H1 (cell line): ENCODE measurements at regions not wholly inside any gene's neighbourhood (a gene's known extent, or its start where the extent isn't known, plus 50 kb on each side); places are given as distances from the start of the nearest gene placed in this dataset.

Source experiments
- CTCF ChIA-PET: fragments of 300-600 bp; sonication (Branson Sonifier 250); formaldehyde crosslinking; loops from one replicate; lab custom pipeline; 2021; ENCODE audit not compliant: partially characterized antibody; lab: Charles Lee
- POLR2A ChIA-PET: fragments of 300-600 bp; sonication (Branson Sonifier 250); formaldehyde crosslinking; loops from one replicate; lab custom pipeline; 2021; ENCODE audit warnings: inconsistent platforms; ENCODE audit not compliant: partially characterized antibody; lab: Charles Lee
- DNase-seq, 2 experiments: peaks; one replicate each; pipeline versions ENCODE4 v3.0.0 to v3.0.0-alpha.2; 2010 to 2022; ENCODE audit warnings: low spot score in 2 of 2, low read depth in 1 of 2, mixed read lengths in 1 of 2
- FAIRE-seq: peaks from 2 replicates; lab custom pipeline; 2011; peaks lifted over from hg19 to GRCh38; lab: Jason Lieb, UNC
- H2AFZ ChIP-seq: 2 replicates; pipeline ENCODE4 v1.8.1; 2012; ENCODE audit warnings: low read length, inconsistent platforms
- H2AK5ac ChIP-seq: 2 replicates; pipeline ENCODE4 v1.6.1; 2013; ENCODE audit warnings: low read depth, low read length
- H2BK120ac ChIP-seq: replicated peaks from 2 replicates; pipeline ENCODE3; 2013; ENCODE audit warnings: low read depth, low read length, inconsistent platforms
- H2BK12ac ChIP-seq: 2 replicates; pipeline ENCODE4 v1.6.1; 2013; ENCODE audit warnings: low read depth, low read length
- H2BK15ac ChIP-seq: 2 replicates; pipeline ENCODE4 v1.6.1; 2013; ENCODE audit warnings: low read length
- H2BK20ac ChIP-seq: 2 replicates; pipeline ENCODE4 v1.6.1; 2013; ENCODE audit warnings: low read length
- H2BK5ac ChIP-seq: 2 replicates; pipeline ENCODE4 v1.6.1; 2013; ENCODE audit warnings: low read depth, low read length
- H3K14ac ChIP-seq: 2 replicates; pipeline ENCODE4 v1.6.1; 2013; ENCODE audit warnings: inconsistent platforms; ENCODE audit not compliant: insufficient read length
- H3K18ac ChIP-seq: 2 replicates; pipeline ENCODE4 v1.6.1; 2013; ENCODE audit warnings: low read length; ENCODE audit errors: extremely low read depth
- H3K23ac ChIP-seq: 2 replicates; pipeline ENCODE4 v1.6.1; 2013; ENCODE audit warnings: inconsistent platforms; ENCODE audit not compliant: insufficient read length
- H3K23me2 ChIP-seq: 2 replicates; pipeline ENCODE4 v1.6.1; 2013; ENCODE audit warnings: low read depth, low read length
- H3K27ac ChIP-seq: 2 replicates; pipeline ENCODE4 v1.6.1; 2011; ENCODE audit warnings: low read depth, low read length, inconsistent platforms
- H3K27me3 ChIP-seq, 4 experiments: replicated peaks in 1 of 4; 1 replicate in 1 of 4; 2 replicates in 3 of 4; pipeline versions ENCODE4 v1.6.1 to v1.8.1; 2011 to 2013; ENCODE audit warnings: low read length in 3 of 4, mild to moderate bottlenecking in 3 of 4, inconsistent platforms in 2 of 4, mixed read lengths in 2 of 4, moderate library complexity in 1 of 4; ENCODE audit not compliant: control insufficient read depth in 3 of 4, insufficient read depth in 3 of 4; ENCODE audit errors: extremely low read depth in 1 of 4
- H3K36me3 ChIP-seq, 4 experiments: 2 replicates each; pipeline versions ENCODE4 v1.6.1 to v1.8.1; 2011 to 2013; ENCODE audit warnings: mild to moderate bottlenecking in 4 of 4, low read length in 3 of 4, moderate library complexity in 2 of 4, control low read depth in 1 of 4, inconsistent platforms in 1 of 4; ENCODE audit not compliant: insufficient read depth in 4 of 4, control insufficient read depth in 2 of 4
- H3K4ac ChIP-seq: replicated peaks from 2 replicates; pipeline ENCODE3; 2013; ENCODE audit warnings: low read length, low read depth, mixed read lengths, inconsistent platforms; ENCODE audit not compliant: insufficient read length
- H3K4me1 ChIP-seq, 4 experiments: replicated peaks in 1 of 4; 1 replicate in 1 of 4; 2 replicates in 3 of 4; pipeline versions ENCODE4 v1.6.1 to v1.8.1; 2011 to 2013; ENCODE audit warnings: low read length in 3 of 4, inconsistent platforms in 2 of 4, mixed read lengths in 1 of 4; ENCODE audit not compliant: insufficient read depth in 4 of 4, control insufficient read depth in 3 of 4
- H3K4me2 ChIP-seq, 2 experiments: 2 replicates each; pipeline versions ENCODE4 v1.6.1 to v1.8.1; 2011 to 2013; ENCODE audit warnings: low read depth in 2 of 2, low read length in 2 of 2, control low read depth in 1 of 2, inconsistent platforms in 1 of 2, mild to moderate bottlenecking in 1 of 2; ENCODE audit not compliant: insufficient read depth in 1 of 2
- H3K4me3 ChIP-seq, 4 experiments: fragments of 200-600, 300-600 bp in 1 of 4; sonication (generic), shearing (Covaris generic), sonication (Bioruptor Twin) in 1 of 4; 2 replicates each; pipeline versions ENCODE4 v1.5.1 to v1.8.1; 2011 to 2016; ENCODE audit warnings: low read length in 4 of 4, low read depth in 3 of 4, control low read depth in 2 of 4, inconsistent platforms in 2 of 4, mild to moderate bottlenecking in 2 of 4, mixed read lengths in 1 of 4, moderate library complexity in 1 of 4; ENCODE audit not compliant: insufficient read depth in 2 of 4; ENCODE audit errors: extremely low read depth in 1 of 4
- H3K56ac ChIP-seq: replicated peaks from 2 replicates; pipeline ENCODE3; 2013; ENCODE audit warnings: low read depth, mild to moderate bottlenecking, mixed read lengths, low read length, inconsistent platforms; ENCODE audit not compliant: insufficient read length
- H3K79me1 ChIP-seq: 2 replicates; pipeline ENCODE4 v1.6.1; 2013; ENCODE audit warnings: low read depth, low read length, control low read depth
- H3K79me2 ChIP-seq, 2 experiments: 2 replicates each; pipeline versions ENCODE4 v1.6.1 to v1.8.1; 2012 to 2013; ENCODE audit warnings: low read length in 2 of 2, mild to moderate bottlenecking in 2 of 2, inconsistent platforms in 1 of 2; ENCODE audit not compliant: insufficient read depth in 2 of 2, control insufficient read depth in 1 of 2
- H3K9ac ChIP-seq, 4 experiments: replicated peaks in 1 of 4; 1 replicate in 1 of 4; 2 replicates in 3 of 4; pipeline versions ENCODE4 v1.6.1 to v1.8.1; 2011 to 2013; ENCODE audit warnings: low read depth in 3 of 4, low read length in 3 of 4, control low read depth in 2 of 4, mild to moderate bottlenecking in 2 of 4, moderate library complexity in 2 of 4, inconsistent platforms in 1 of 4; ENCODE audit errors: extremely low read depth in 1 of 4
- H3K9me3 ChIP-seq, 2 experiments: 2 replicates each; pipeline versions ENCODE4 v1.6.1 to v1.8.1; 2012 to 2013; ENCODE audit warnings: mild to moderate bottlenecking in 2 of 2, moderate library complexity in 2 of 2, control low read depth in 1 of 2, inconsistent platforms in 1 of 2, low read depth in 1 of 2, low read length in 1 of 2, mixed read lengths in 1 of 2; ENCODE audit not compliant: insufficient read depth in 2 of 2
- H4K20me1 ChIP-seq, 2 experiments: replicated peaks in 1 of 2; 2 replicates each; pipeline versions ENCODE3 to v1.8.1; 2011 to 2013; ENCODE audit warnings: inconsistent platforms in 2 of 2, low read length in 2 of 2, mild to moderate bottlenecking in 1 of 2; ENCODE audit not compliant: insufficient read depth in 2 of 2, control insufficient read depth in 1 of 2
- H4K5ac ChIP-seq: 2 replicates; pipeline ENCODE4 v1.6.1; 2013; ENCODE audit warnings: low read length, low read depth, mixed read lengths, inconsistent platforms; ENCODE audit not compliant: insufficient read length
- H4K8ac ChIP-seq: 2 replicates; pipeline ENCODE4 v1.8.0; 2013; ENCODE audit warnings: mild to moderate bottlenecking, moderate library complexity, low read length, inconsistent platforms; ENCODE audit not compliant: insufficient read depth; ENCODE audit errors: extremely low read depth
- H4K91ac ChIP-seq: replicated peaks from 2 replicates; pipeline ENCODE3; 2013; ENCODE audit warnings: low read length, mixed read lengths, inconsistent platforms; ENCODE audit not compliant: insufficient read length
- RNF2 ChIP-seq: fragments of 200-900, 300-1000 bp; sonication (generic); IDR thresholded peaks from 2 replicates; pipeline ENCODE4 v1.7.1; 2016; ENCODE audit warnings: borderline replicate concordance, low read depth, mild to moderate bottlenecking, antibody characterized with exemption, low read length; ENCODE audit not compliant: poor library complexity, severe bottlenecking; ENCODE audit errors: missing control alignments
- SP2 ChIP-seq: IDR thresholded peaks from 2 replicates; pipeline ENCODE4 v1.6.1; 2012; ENCODE audit warnings: mild to moderate bottlenecking, low read length, inconsistent platforms
- WGBS, 2 experiments: shearing (Covaris generic) in 1 of 2; methylation state at CpG; one replicate each; pipeline versions ENCODE4 v1.1.6 to v1.1.7; 2013 to 2015; ENCODE audit warnings: low lambda C conversion rate in 2 of 2, mixed read lengths in 2 of 2, inconsistent platforms in 1 of 2, low coverage in 1 of 2, missing lambda C conversion rate in 1 of 2; ENCODE audit not compliant: insufficient replicate concordance in 2 of 2, insufficient coverage in 1 of 2, insufficient read length in 1 of 2; ENCODE audit errors: extremely low coverage in 1 of 2, missing lambda C conversion rate in 1 of 2; 5-methylcytosine and 5-hydroxymethylcytosine counted together

- Histone ChIP-seq H3K4me3 (no peak overlapping the region), H3K4me1 (peaks cover 1 to 10% (median 3%) of the 10 kb centered on the region in 4 experiments; a peak in 5 of 7 replicates), H4K91ac (no peak overlapping the region), H3K56ac (no peak overlapping the region), H2AK5ac (no peak overlapping the region), H2BK20ac (no peak overlapping the region), H3K36me3 (no peaks in the 10 kb centered on the region), H3K18ac (no peak overlapping the region; the same call in 1 of the 2 replicates), H3K4me2 (0 out of 4 replicates have a peak overlapping the region, but pooled peaks of 1 of the 2 experiments have one; percentile 13), H4K5ac (no peak overlapping the region), H3K14ac (no peak overlapping the region), H2BK12ac (no peak overlapping the region), H2BK15ac (no peak overlapping the region), H3K79me1 (no peaks in the 10 kb centered on the region), H3K9ac (no peak overlapping the region), H2AFZ (no peak overlapping the region), H4K8ac (no peak overlapping the region), H3K4ac (no peak overlapping the region), H3K9me3 (peaks cover 0 to under 1% of the 10 kb centered on the region in 2 experiments; a peak in 1 of 4 replicates), H4K20me1 (no peaks in the 10 kb centered on the region), H3K27me3 (0 out of 7 replicates have a peak, but pooled peaks cover 0 to 2% (median 0%) of the 10 kb centered on the region in 4 experiments), H3K23me2 (no peaks in the 10 kb centered on the region), H3K27ac (no peak overlapping the region), H2BK120ac (no peak overlapping the region), H2BK5ac (no peak overlapping the region; the same call in 1 of the 2 replicates), H3K79me2 (no peaks in the 10 kb centered on the region), H3K23ac (no peak overlapping the region)
- DNase-seq (no peak), FAIRE-seq (no peak)
- ChIA-PET CTCF (interaction anchor here (0.9 to 2.1 kb wide), 4 partner anchors 8 to 65 kb away, joined by 3 to 7 read pairs (median 4); no protein-coding TSS in a partner anchor), POLR2A (interaction anchor here (0.8 kb wide), 1 partner anchor 62 kb away, joined by 3 read pairs; no protein-coding TSS in a partner anchor)
- TF ChIP-seq SP2 (no peak), RNF2 (no peak)
- WGBS, 2 experiments: 75% methylated on average over 4 of the region's 4 CpGs; no CpG with 5 or more reads in 1 of the 2 experiments
These were observed 80.3 kb downstream of the SLC4A3 start for GRCh38 chr2:219707496-219708285.
